Inferior parietal cortex (tissue), 1 donor: ENCODE measurements at regions not wholly inside any gene's neighbourhood (a gene's known extent, or its start where the extent isn't known, plus 50 kb on each side); places are given as distances from the start of the nearest gene placed in this dataset.

Experiments used
- DNase-seq: peaks from one replicate; pipeline ENCODE4 v3.0.0-alpha.2; 2016; ENCODE audit errors: extremely low spot score

DNA sequence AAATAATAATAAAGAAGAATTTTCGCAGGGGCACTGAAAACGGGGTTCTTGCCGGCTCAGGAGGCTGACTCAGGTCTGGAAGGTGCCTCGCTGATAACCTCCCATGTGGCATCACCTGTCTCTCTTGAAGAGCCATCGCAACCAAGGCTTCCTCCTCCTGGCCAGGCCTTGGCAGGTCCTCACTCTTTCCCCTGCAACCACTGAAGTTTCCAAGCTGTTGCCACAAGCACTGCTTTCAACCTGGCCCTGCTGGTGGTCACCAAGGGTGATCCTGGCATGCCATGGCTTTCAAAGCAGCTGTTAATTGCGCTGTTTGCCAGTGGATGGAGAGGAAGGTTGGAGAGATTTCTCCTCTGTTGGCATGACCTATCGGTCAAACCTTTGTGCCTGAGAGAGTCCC, 163.6 kb upstream of the COPS8 start:
- no peak for DNase-seq

GRCh38 chr2:236928380-236929037, 157.2 kb upstream of the COPS8 start:
- no peak for DNase-seq

GRCh38 chr2:236932831-236933361, 152.8 kb upstream of the COPS8 start:
- DNase-seq: no peak

- DNase-seq: no peak
Measured at GRCh38 chr2:236934166-236934565, 151.5 kb upstream of the COPS8 start.

- no peak for DNase-seq
Measured at GRCh38 chr2:236934656-236935055, 151.0 kb upstream of the COPS8 start.

- no peak for DNase-seq
Measured at GRCh38 chr2:236935083-236935482, 150.6 kb upstream of the COPS8 start.

DNA sequence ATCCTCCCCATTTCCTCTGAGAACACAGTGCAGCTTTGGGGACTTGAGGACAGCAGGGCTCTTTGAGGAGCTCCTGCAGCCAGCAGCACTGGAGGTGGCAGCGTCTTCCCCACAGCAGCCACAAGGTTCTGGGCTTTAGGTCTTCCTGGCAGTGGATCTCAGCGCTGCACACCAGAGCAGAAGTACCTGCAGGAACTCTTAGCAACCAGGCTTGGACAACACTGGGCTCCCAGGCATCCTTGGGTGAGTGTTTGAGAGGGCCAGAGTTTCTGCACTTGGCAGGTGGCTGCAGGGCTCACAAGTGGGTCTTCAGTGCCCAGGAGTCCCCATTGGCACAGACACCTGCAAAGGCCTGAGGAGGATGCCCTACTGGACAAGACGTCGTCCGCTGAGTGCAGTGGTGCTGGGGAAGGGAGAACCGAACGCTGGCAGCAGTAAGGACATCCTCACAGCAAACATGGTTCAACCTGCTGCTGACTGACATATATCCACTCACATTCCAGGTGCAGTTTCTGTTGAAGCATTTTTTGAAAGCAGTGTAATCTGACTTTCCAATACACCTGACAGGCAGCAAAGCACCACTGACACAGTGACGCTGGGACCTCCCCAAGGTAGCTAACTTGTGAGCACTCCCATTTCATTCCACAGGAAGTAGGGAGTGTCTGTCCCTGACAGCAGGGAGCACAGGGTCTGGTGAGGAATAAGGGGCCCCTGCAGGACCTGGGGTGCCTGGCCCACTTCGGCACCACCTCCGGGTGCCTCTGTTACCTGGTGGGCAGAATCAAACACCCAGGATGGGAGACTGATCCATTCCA, 149.9 kb upstream of the COPS8 start:
- DNase-seq: no peak

GRCh38 chr2:236936446-236936940, 149.2 kb upstream of the COPS8 start:
- no peak for DNase-seq

- no peak for DNase-seq
Measured at GRCh38 chr2:236938126-236938525, 147.6 kb upstream of the COPS8 start.

- DNase-seq: no peak
Measured at GRCh38 chr2:236939271-236939670, 146.4 kb upstream of the COPS8 start.

DNA sequence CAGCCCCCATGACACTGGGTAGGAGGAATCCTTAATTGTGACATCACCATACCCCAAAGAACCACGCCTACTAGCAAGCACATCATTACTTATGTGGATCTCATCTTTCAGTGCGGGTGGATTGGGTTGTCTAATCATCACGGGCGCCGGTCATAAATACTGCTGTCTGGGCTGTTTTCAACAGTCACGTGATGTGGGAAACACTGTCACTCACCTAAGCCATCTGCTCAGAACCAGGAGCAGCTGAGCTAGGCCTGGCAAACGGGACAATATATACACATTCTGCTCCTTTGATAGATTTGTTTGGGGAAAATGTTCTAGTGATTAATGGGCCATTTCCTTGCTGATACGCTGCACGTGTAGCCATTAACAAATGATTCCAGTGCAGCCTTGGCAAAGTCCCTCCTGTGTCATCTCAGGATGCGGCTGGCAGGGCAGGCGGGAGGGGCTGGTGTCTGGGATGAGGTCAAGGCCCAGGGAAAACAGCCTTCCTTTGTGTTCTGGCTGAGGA, 145.9 kb upstream of the COPS8 start:
- DNase-seq: no peak

DNA sequence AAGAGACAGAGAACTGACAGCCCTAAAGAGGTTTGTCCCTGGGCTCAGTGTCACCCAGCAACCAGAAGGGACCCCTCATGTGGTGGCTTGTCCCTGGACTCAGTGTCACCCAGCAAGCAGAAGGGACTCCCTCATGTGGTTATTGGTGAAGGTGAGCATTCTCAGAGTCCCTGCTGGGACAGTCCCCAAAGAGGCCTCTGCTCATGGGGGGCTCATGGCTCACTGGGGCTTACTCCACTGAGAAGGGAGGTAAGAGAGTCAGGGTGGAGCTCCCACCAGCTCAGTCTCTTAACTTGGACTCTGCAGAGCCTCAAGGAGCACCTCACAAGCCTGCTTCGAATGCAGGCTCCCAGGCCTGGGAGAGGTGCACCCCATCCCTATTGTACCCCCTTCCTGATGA, 145.2 kb upstream of the COPS8 start:
- no peak for DNase-seq

GRCh38 chr2:236940916-236941520, 144.7 kb upstream of the COPS8 start:
- DNase-seq: no peak

DNA sequence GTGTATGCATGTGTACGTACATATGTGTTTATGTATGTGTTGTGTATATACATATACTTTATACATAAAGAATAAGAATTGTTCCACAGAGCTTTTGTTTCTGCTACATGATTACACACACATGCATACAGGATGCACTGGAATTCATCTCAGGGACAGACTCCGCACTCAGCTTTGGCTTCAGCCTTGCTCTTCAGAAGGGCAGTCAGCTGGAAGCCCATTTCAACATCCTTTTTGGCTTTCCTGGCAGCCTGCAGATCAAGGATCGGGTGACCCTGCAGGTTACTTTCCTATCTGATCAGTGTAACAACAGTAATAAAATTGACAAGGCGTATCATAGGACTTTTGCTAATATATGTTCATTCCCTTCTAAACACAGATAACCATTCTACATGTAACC, 144.1 kb upstream of the COPS8 start:
- DNase-seq: no peak

DNA sequence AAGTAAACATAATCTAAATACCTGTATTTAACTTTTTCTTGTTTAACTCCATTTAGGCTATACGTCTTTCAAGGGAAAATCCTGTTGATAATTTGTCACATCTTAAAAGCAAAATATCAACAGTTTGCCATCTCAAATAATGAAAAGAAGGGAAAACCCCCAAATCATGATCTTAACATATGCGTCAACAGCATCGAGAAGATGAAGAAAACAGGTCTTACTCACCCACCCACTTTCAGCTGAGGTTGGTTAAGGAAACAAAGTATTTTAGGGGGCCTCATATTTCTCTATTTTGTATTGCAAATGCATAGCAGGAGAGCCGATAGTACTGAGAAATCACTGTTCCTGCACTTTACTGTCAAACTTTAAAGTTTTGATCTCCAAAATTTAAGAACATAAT, 143.1 kb upstream of the COPS8 start:
- no peak for DNase-seq

- no peak for DNase-seq
Measured at GRCh38 chr2:236943068-236943467, 142.6 kb upstream of the COPS8 start.

- no peak for DNase-seq
Measured at GRCh38 chr2:236943841-236944513, 141.7 kb upstream of the COPS8 start.

DNA sequence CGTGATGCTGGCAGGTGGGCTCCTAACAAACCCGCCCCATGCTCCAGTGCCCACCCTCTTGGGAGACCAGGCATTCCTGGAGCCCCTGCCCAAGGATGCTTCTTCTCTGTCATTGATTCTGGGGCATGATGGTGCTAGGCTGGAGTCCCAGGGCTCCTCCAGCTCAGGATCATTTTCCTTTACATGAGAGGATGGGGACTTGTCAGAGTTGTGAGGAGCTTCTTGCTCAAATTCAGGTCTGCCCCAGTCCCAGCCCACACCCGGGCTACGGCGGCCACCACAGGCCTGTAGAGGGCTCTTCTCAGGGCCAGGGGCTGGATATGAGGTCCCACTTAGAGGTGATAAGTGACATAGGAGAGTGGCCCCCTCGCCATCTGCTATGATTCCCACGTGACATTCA, 141.1 kb upstream of the COPS8 start:
- DNase-seq: no peak

GRCh38 chr2:236945431-236946016, 140.2 kb upstream of the COPS8 start:
- no peak for DNase-seq

GRCh38 chr2:236946871-236947270, 138.8 kb upstream of the COPS8 start:
- no peak for DNase-seq

- DNase-seq: no peak
Measured at GRCh38 chr2:236947294-236947693, 138.4 kb upstream of the COPS8 start.
